Endodermal cell (in vitro differentiated cells): ENCODE measurements at regions not wholly inside any gene's neighbourhood (a gene's known extent, or its start where the extent isn't known, plus 50 kb on each side); places are given as distances from the start of the nearest gene placed in this dataset.

Experiments used
- DNase-seq: peaks from one replicate; pipeline ENCODE4 v3.0.0-alpha.2; 2017
- H3K27ac ChIP-seq: 2 replicates; pipeline ENCODE4 v1.5.1; 2013; ENCODE audit warnings: mild to moderate bottlenecking, low read depth, low read length, moderate library complexity
- H3K27me3 ChIP-seq: 2 replicates; pipeline ENCODE4 v1.6.1; 2013; ENCODE audit warnings: mild to moderate bottlenecking, low read length, moderate library complexity; ENCODE audit not compliant: insufficient read depth, control insufficient read depth, poor library complexity, severe bottlenecking
- H3K36me3 ChIP-seq: 2 replicates; pipeline ENCODE4 v1.7.0; 2013; ENCODE audit warnings: mild to moderate bottlenecking, low read length, moderate library complexity; ENCODE audit not compliant: control insufficient read depth, insufficient read depth
- H3K4me1 ChIP-seq: one replicate; pipeline ENCODE4 v1.7.0; 2013; ENCODE audit warnings: low read length; ENCODE audit not compliant: control insufficient read depth, insufficient read depth
- H3K4me3 ChIP-seq: 2 replicates; pipeline ENCODE4 v1.5.1; 2013; ENCODE audit warnings: mild to moderate bottlenecking, low read length, moderate library complexity
- H3K9ac ChIP-seq: 2 replicates; pipeline ENCODE4 v1.6.1; 2013; ENCODE audit warnings: mild to moderate bottlenecking, low read length, moderate library complexity; ENCODE audit not compliant: poor library complexity, severe bottlenecking; ENCODE audit errors: extremely low read depth
- H3K9me3 ChIP-seq: 2 replicates; pipeline ENCODE4 v1.6.1; 2013; ENCODE audit warnings: mild to moderate bottlenecking, low read length, moderate library complexity; ENCODE audit not compliant: control insufficient read depth
- H3K27ac Mint-ChIP-seq: 2 replicates; pipeline ENCODE4 v1.8.0; 2020; ENCODE audit warnings: mixed read lengths
- H3K27me3 Mint-ChIP-seq: 2 replicates; pipeline ENCODE4 v1.8.0; 2021; ENCODE audit warnings: mild to moderate bottlenecking, mixed read lengths; ENCODE audit not compliant: insufficient read depth
- H3K36me3 Mint-ChIP-seq: 2 replicates; pipeline ENCODE4 v1.8.0; 2020; ENCODE audit warnings: low read depth, mixed read lengths
- H3K4me1 Mint-ChIP-seq: 2 replicates; pipeline ENCODE4 v1.8.0; 2020; ENCODE audit warnings: mixed read lengths
- H3K4me3 Mint-ChIP-seq: 2 replicates; pipeline ENCODE4 v1.8.0; 2020; ENCODE audit warnings: mild to moderate bottlenecking, moderate library complexity, mixed read lengths
- H3K9me3 Mint-ChIP-seq: 2 replicates; pipeline ENCODE4 v1.8.0; 2020; ENCODE audit warnings: mild to moderate bottlenecking, mixed read lengths
- CTCF ChIP-seq: fragments of 200-600 bp; sonication (generic); conservative IDR thresholded peaks from 2 replicates; pipeline ENCODE4 v1.5.0; 2021; ENCODE audit warnings: antibody characterized with exemption, mild to moderate bottlenecking
- WGBS, 2 experiments: methylation state at CpG; one replicate each; pipeline versions ENCODE4 v1.1.5 to v1.1.7; 2013; ENCODE audit warnings: missing lambda C conversion rate in 2 of 2, mixed read lengths in 1 of 2; ENCODE audit not compliant: insufficient coverage in 1 of 2, insufficient read length in 1 of 2; 5-methylcytosine and 5-hydroxymethylcytosine counted together

GRCh38 chr10:111275091-111275490, 198.3 kb downstream of the ADRA2A start:
- no peaks in the 10 kb centered on the region for H3K4me1 Mint-ChIP-seq
- Histone ChIP-seq H3K4me1 (no peaks in the 10 kb centered on the region), H3K27ac (no peak overlapping the region), H3K9ac (no peak overlapping the region), H3K4me3 (no peak overlapping the region), H3K27me3 (no peaks in the 10 kb centered on the region), H3K9me3 (no peaks in the 10 kb centered on the region), H3K36me3 (no peaks in the 10 kb centered on the region)
- no peak for DNase-seq
- H3K4me3 Mint-ChIP-seq = no peak overlapping the region
- no peak overlapping the region for H3K27ac Mint-ChIP-seq
- peaks cover 2% of the 10 kb centered on the region for H3K9me3 Mint-ChIP-seq
- 92 to 94% methylated on average over 1 of the region's 1 CpG for WGBS, 2 experiments
- H3K27me3 Mint-ChIP-seq = no peaks in the 10 kb centered on the region
- TF ChIP-seq CTCF = no peak
- no peaks in the 10 kb centered on the region for H3K36me3 Mint-ChIP-seq

- 89 to 91% methylated on average over 2 to 6 of the region's 6 CpGs for WGBS, 2 experiments
- H3K36me3 ChIP-seq = no peaks in the 10 kb centered on the region
- peaks cover 2% of the 10 kb centered on the region for H3K9me3 Mint-ChIP-seq
These were observed 200.8 kb downstream of the ADRA2A start for GRCh38 chr10:111277661-111278060.

GRCh38 chr10:111278266-111278665, 201.4 kb downstream of the ADRA2A start:
- no peak overlapping the region for H3K27ac Mint-ChIP-seq
- no peaks in the 10 kb centered on the region for H3K4me1 Mint-ChIP-seq
- Histone ChIP-seq H3K4me3 (no peak overlapping the region), H3K9me3 (no peaks in the 10 kb centered on the region), H3K27ac (no peak overlapping the region), H3K36me3 (no peaks in the 10 kb centered on the region), H3K27me3 (no peaks in the 10 kb centered on the region), H3K9ac (no peak overlapping the region), H3K4me1 (no peaks in the 10 kb centered on the region)
- 91% methylated on average over 3 of the region's 3 CpGs; no CpG with 5 or more reads in 1 of the 2 experiments for WGBS, 2 experiments
- no peak overlapping the region for H3K4me3 Mint-ChIP-seq
- H3K9me3 Mint-ChIP-seq = peaks cover 2% of the 10 kb centered on the region
- no peak for DNase-seq
- no peak for TF ChIP-seq CTCF
- H3K36me3 Mint-ChIP-seq = no peaks in the 10 kb centered on the region
- H3K27me3 Mint-ChIP-seq = no peaks in the 10 kb centered on the region

More at GRCh38 chr10:111277661-111278060, 200.8 kb downstream of the ADRA2A start:
- TF ChIP-seq CTCF = no peak
- Mint-ChIP-seq H3K36me3 (no peaks in the 10 kb centered on the region), H3K27ac (no peak overlapping the region), H3K4me3 (no peak overlapping the region), H3K4me1 (no peaks in the 10 kb centered on the region), H3K27me3 (no peaks in the 10 kb centered on the region)
- H3K9me3 ChIP-seq = no peaks in the 10 kb centered on the region
- no peak overlapping the region for H3K4me3 ChIP-seq
- H3K27ac ChIP-seq = no peak overlapping the region
- H3K4me1 ChIP-seq = no peaks in the 10 kb centered on the region
- no peak overlapping the region for H3K9ac ChIP-seq
- DNase-seq = no peak
- H3K27me3 ChIP-seq = no peaks in the 10 kb centered on the region
